ENCODE measurements at regions not wholly inside any gene's neighbourhood (a gene's known extent, or its start where the extent isn't known, plus 50 kb on each side); places are given as distances from the start of the nearest gene placed in this dataset.

DNA sequence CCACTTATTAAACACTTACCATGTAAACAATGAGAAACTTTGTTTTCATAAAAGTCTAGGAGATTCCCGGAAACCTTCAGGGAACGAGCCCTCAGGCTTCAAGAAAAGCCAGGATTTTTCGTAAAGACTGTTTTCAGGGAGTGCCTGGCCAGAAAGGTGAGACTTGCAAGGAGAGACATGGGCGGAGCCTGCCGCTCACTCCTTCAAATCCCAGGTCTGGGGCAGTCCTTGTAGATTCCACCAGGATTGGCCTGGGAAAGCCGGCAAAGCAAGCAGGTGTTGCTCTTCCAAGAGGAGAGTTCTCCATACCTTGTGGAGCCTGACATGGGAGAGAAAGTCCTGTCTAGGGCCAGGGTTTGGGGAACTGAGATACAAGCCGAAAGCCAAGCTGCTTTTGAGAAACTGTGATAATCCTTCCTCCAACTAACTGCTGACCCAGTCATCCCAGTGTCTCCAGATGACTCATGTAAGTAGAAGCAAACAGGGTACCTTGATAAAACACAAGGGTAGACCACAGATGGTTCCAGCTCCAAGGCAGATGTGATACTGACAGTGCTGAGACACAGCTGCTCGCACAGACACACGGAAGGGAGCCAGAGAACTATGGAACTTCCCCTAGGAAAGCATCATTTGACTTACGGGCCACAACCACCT, 69.4 kb upstream of the NAA20 start:
- no peak for ATAC-seq

GRCh38 chr20:19949195-19949867, 67.8 kb upstream of the NAA20 start:
- no peak for ATAC-seq
- TF ChIP-seq BACH2 (CRISPR knock-in tag; IDR thresholded peaks at IDR 0.05; ENCODE audit: borderline replicate concordance) (no peak), OSR1 (CRISPR knock-in tag; IDR thresholded peaks at IDR 0.05) (no peak), RARB (CRISPR knock-in tag; IDR thresholded peaks at IDR 0.05) (no peak)
- TF ChIP-seq, protein P1, sequence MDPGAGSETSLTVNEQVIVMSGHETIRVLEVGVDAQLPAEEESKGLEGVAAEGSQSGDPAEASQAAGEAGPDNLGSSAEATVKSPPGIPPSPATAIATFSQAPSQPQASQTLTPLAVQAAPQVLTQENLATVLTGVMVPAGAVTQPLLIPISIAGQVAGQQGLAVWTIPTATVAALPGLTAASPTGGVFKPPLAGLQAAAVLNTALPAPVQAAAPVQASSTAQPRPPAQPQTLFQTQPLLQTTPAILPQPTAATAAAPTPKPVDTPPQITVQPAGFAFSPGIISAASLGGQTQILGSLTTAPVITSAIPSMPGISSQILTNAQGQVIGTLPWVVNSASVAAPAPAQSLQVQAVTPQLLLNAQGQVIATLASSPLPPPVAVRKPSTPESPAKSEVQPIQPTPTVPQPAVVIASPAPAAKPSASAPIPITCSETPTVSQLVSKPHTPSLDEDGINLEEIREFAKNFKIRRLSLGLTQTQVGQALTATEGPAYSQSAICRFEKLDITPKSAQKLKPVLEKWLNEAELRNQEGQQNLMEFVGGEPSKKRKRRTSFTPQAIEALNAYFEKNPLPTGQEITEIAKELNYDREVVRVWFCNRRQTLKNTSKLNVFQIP (CRISPR knock-in tag; IDR thresholded peaks at IDR 0.05; ENCODE audit: borderline replicate concordance, low read depth) = no peak

More for the DNA sequence above, 69.4 kb upstream of the NAA20 start:
- TF ChIP-seq ZNF70 (CRISPR knock-in tag; IDR thresholded peaks at IDR 0.05) = no peak
- TF ChIP-seq, protein P1 (CRISPR knock-in tag; IDR thresholded peaks at IDR 0.05; ENCODE audit: borderline replicate concordance, low read depth) = no peak
- no peak for TF ChIP-seq CSRNP3 (CRISPR knock-in tag; IDR thresholded peaks at IDR 0.05)
- TF ChIP-seq BACH2 (CRISPR knock-in tag; IDR thresholded peaks at IDR 0.05; ENCODE audit: borderline replicate concordance) = no peak
- no peak for TF ChIP-seq ZFP3 (CRISPR knock-in tag; IDR thresholded peaks at IDR 0.05)
- no peak for TF ChIP-seq TOX (CRISPR knock-in tag; IDR thresholded peaks at IDR 0.05; ENCODE audit: borderline replicate concordance)
- no peak for TF ChIP-seq ZNF8 (CRISPR knock-in tag; IDR thresholded peaks at IDR 0.05)
- TF ChIP-seq CSDC2 (CRISPR knock-in tag; IDR thresholded peaks at IDR 0.05) = no peak
- TF ChIP-seq ARNTL (CRISPR knock-in tag; IDR thresholded peaks at IDR 0.05; ENCODE audit: borderline replicate concordance, low read depth) = no peak
- TF ChIP-seq, protein P2, sequence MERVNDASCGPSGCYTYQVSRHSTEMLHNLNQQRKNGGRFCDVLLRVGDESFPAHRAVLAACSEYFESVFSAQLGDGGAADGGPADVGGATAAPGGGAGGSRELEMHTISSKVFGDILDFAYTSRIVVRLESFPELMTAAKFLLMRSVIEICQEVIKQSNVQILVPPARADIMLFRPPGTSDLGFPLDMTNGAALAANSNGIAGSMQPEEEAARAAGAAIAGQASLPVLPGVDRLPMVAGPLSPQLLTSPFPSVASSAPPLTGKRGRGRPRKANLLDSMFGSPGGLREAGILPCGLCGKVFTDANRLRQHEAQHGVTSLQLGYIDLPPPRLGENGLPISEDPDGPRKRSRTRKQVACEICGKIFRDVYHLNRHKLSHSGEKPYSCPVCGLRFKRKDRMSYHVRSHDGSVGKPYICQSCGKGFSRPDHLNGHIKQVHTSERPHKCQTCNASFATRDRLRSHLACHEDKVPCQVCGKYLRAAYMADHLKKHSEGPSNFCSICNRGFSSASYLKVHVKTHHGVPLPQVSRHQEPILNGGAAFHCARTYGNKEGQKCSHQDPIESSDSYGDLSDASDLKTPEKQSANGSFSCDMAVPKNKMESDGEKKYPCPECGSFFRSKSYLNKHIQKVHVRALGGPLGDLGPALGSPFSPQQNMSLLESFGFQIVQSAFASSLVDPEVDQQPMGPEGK (CRISPR knock-in tag; IDR thresholded peaks at IDR 0.05; ENCODE audit: borderline replicate concordance) = no peak
- no peak for TF ChIP-seq GLIS3 (CRISPR knock-in tag; IDR thresholded peaks at IDR 0.05)
- TF ChIP-seq ISL1 (CRISPR knock-in tag; IDR thresholded peaks at IDR 0.05) = no peak
- TF ChIP-seq ZNF565 (CRISPR knock-in tag; conservative IDR thresholded peaks at IDR 0.05; ENCODE audit: low read depth) = no peak
- no peak for TF ChIP-seq PPARA (CRISPR knock-in tag; IDR thresholded peaks at IDR 0.05; ENCODE audit: borderline replicate concordance)
- TF ChIP-seq CREB5 (CRISPR knock-in tag; IDR thresholded peaks at IDR 0.05; ENCODE audit: low read depth) = no peak
- no peak for TF ChIP-seq OSR1 (CRISPR knock-in tag; IDR thresholded peaks at IDR 0.05)
- TF ChIP-seq, protein P3, sequence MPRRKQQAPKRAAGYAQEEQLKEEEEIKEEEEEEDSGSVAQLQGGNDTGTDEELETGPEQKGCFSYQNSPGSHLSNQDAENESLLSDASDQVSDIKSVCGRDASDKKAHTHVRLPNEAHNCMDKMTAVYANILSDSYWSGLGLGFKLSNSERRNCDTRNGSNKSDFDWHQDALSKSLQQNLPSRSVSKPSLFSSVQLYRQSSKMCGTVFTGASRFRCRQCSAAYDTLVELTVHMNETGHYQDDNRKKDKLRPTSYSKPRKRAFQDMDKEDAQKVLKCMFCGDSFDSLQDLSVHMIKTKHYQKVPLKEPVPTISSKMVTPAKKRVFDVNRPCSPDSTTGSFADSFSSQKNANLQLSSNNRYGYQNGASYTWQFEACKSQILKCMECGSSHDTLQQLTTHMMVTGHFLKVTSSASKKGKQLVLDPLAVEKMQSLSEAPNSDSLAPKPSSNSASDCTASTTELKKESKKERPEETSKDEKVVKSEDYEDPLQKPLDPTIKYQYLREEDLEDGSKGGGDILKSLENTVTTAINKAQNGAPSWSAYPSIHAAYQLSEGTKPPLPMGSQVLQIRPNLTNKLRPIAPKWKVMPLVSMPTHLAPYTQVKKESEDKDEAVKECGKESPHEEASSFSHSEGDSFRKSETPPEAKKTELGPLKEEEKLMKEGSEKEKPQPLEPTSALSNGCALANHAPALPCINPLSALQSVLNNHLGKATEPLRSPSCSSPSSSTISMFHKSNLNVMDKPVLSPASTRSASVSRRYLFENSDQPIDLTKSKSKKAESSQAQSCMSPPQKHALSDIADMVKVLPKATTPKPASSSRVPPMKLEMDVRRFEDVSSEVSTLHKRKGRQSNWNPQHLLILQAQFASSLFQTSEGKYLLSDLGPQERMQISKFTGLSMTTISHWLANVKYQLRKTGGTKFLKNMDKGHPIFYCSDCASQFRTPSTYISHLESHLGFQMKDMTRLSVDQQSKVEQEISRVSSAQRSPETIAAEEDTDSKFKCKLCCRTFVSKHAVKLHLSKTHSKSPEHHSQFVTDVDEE (CRISPR knock-in tag; IDR thresholded peaks at IDR 0.05) = no peak
